HUES48 (cell line): ENCODE measurements at regions not wholly inside any gene's neighbourhood (a gene's known extent, or its start where the extent isn't known, plus 50 kb on each side); places are given as distances from the start of the nearest gene placed in this dataset.
A peak's percentile ranks its signal among the peaks of the same experiment; 100 is the strongest.

Experiments
- H3K27ac ChIP-seq: one replicate; pipeline ENCODE4 v1.7.0; 2013; ENCODE audit warnings: low read depth, low read length, inconsistent platforms
- H3K27me3 ChIP-seq: 2 replicates; pipeline ENCODE4 v1.6.1; 2013; ENCODE audit warnings: mild to moderate bottlenecking, low read length; ENCODE audit not compliant: control insufficient read depth, insufficient read depth
- H3K36me3 ChIP-seq: 2 replicates; pipeline ENCODE4 v1.6.1; 2013; ENCODE audit warnings: low read length; ENCODE audit not compliant: control insufficient read depth, insufficient read depth
- H3K4me1 ChIP-seq: 2 replicates; pipeline ENCODE4 v1.6.1; 2013; ENCODE audit warnings: mild to moderate bottlenecking, low read length; ENCODE audit not compliant: control insufficient read depth, insufficient read depth
- H3K4me3 ChIP-seq: 2 replicates; pipeline ENCODE4 v1.5.1; 2013; ENCODE audit warnings: mild to moderate bottlenecking, low read depth, low read length
- H3K9ac ChIP-seq: 2 replicates; pipeline ENCODE4 v1.6.1; 2013; ENCODE audit warnings: mild to moderate bottlenecking, low read depth, low read length, moderate library complexity
- H3K9me3 ChIP-seq: 2 replicates; pipeline ENCODE4 v1.6.1; 2013; ENCODE audit warnings: low read length; ENCODE audit not compliant: control insufficient read depth, insufficient read depth

DNA sequence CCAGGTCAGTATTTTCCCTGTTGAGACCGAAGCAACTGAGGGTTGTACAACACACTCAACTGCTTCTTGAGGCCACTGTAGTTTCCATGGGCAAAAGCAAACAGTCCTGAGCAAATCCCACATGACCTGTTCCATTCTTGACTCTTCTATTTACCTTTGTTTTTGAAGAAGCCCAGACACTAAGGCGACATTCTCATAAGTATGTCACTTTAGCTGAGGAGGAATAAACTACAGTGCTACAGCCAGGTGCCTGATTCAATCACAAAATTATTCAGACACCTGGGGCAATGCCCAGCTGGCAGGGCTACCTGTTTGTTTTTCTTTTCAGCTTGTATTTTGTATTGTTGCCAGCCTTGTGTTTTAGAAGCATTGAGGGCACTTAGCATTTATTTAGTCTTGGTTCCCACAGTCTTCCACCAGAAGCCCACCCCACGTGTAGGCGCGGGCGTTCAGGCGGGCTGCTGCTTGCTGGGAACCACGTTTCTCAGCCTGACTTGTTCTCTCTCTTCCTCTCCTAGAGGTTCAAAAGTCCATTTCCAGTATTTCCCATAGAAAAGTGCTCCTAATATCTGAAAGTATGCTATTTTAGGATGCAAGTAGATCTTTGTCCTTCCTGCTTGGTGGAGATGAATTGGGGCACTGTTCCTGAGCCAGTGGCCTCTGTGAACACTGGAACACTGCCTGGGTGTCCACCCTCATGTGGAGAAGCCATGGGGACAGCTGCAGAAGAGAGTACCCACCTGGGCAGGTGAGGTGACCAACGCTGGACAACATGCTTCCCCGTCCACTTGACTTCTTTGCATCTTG lies 99.0 kb upstream of the COPS8 start:
- Histone ChIP-seq H3K27ac (no peak overlapping the region), H3K9ac (no peak overlapping the region), H3K27me3 (no peaks in the 10 kb centered on the region), H3K4me3 (no peak overlapping the region), H3K9me3 (no peaks in the 10 kb centered on the region; the same call in 1 of the 2 replicates), H3K36me3 (no peaks in the 10 kb centered on the region), H3K4me1 (no peaks in the 10 kb centered on the region)

DNA sequence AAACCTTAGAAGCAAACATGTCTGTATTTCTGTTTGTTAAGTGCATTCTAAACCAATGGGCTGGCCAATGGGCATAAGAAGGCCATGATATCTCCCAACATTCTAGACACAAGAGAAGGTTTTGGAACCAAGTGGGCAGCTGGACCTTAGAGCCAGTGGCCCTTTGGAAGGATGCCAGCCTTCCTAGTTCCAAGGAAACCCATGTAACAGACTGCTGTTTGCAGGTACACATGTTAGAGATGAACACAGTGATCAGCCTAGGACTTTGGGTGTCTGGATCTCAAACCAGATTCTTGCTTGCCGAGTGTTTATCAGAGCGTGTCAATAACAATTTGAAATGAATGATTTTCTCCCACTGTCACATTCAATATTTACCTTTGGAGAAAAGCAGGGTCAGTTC lies 97.5 kb upstream of the COPS8 start:
- H3K27me3 ChIP-seq, result no peaks in the 10 kb centered on the region; the same call in 1 of the 2 replicates
- H3K4me1 ChIP-seq, result no peaks in the 10 kb centered on the region
- H3K9ac ChIP-seq, result no peak overlapping the region
- H3K4me3 ChIP-seq, result no peak overlapping the region
- H3K27ac ChIP-seq, result no peak overlapping the region
- no peaks in the 10 kb centered on the region for H3K36me3 ChIP-seq
- H3K9me3 ChIP-seq, result no peaks in the 10 kb centered on the region; the same call in 1 of the 2 replicates

DNA sequence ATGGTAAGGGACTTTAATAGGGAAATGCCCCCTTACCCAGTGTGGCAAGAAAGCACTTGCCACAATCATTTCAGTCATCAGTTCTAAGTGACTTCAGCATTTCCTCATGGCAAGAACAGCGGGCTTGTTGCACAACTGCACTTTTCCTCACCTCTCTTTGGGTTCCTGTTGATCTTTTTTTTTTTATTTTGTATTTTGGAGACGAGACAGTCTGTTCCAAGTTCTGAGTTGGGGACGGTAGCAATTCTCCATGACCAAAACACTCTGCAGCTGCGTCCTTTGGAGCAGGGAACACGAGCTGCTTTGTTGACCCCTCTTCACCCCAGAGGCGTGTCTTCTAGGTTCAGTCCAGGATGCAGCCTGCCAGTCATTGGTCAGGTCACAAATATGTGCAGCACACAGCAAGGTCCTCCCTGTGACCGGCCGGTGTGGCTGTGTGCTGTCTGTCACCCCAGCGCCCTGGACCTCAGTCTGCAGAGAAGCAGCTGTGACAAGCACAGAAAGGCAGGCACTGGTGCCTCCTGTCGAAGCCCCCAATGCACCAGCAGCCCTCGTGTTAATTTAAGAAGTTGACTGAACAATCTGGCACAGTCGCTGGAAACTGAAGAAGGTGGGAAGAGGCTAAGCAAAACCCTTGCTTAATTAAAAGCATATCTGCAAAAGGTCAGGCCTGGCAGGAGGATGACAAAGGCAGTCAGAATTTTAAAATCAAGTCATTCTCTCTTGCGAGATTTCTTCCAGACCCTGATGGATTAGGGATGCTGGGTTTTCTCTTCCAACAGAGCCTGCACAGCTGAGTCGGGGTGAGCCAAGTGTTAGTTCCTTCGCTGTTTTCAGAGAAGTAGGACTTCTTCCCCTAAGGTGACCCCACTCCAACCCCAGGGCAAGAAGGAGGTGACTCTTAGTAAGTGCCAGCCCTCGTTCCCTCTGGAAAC lies 96.7 kb upstream of the COPS8 start:
- Histone ChIP-seq H3K27me3 (no peaks in the 10 kb centered on the region; the same call in 1 of the 2 replicates), H3K9ac (no peak overlapping the region), H3K4me3 (no peak overlapping the region), H3K36me3 (no peaks in the 10 kb centered on the region), H3K27ac (no peak overlapping the region), H3K4me1 (no peaks in the 10 kb centered on the region), H3K9me3 (no peaks in the 10 kb centered on the region; the same call in 1 of the 2 replicates)

DNA sequence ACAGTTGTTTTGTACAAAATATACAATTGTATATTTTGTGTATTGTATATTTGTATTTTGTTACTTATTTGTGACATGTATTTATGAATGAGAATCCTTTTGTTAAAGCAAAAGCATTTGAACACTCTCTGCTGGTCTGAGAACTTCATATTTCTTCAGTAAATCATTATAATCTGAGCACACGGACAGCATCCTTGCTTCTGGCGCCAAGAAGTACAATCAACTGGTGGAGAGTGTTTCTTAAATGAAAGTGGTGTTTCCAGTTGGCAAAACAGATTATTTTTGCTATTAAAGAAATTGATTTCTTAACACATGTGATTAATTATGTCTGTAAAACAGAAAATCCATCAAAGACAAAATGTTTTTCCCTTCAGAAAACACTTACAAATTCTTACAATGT lies 95.1 kb upstream of the COPS8 start:
- Histone ChIP-seq H3K36me3 (no peaks in the 10 kb centered on the region), H3K27me3 (no peaks in the 10 kb centered on the region; the same call in 1 of the 2 replicates), H3K4me3 (no peak overlapping the region), H3K9me3 (no peaks in the 10 kb centered on the region), H3K9ac (no peak overlapping the region), H3K27ac (no peak overlapping the region), H3K4me1 (0 out of 2 replicates have a peak, but pooled peaks cover 11% of the 10 kb centered on the region)

DNA sequence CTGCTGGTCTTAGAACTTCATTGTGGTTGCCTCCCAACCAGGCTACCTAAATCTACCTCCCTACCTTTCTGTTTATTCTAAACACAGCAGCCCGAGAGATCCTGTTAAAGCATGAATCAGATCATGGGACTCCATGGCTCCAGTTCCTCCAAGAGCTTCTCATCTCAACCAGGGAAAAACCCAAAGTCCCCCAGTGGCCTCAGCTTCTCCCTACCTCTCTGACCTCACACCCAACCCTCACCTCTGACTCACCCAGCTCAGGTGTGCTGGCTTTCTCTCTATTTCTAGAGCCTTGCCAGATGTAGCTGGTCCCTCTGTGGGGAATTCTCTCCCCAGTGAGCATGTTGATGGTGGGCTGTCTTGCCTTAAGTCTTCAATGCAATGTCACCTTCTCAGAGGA lies 93.8 kb upstream of the COPS8 start:
- Histone ChIP-seq H3K27ac (no peak overlapping the region), H3K9ac (no peak overlapping the region), H3K4me1 (peaks cover 16% of the 10 kb centered on the region; the same call in 1 of the 2 replicates), H3K27me3 (no peaks in the 10 kb centered on the region; the same call in 1 of the 2 replicates), H3K4me3 (no peak overlapping the region), H3K36me3 (no peaks in the 10 kb centered on the region), H3K9me3 (no peaks in the 10 kb centered on the region)

DNA sequence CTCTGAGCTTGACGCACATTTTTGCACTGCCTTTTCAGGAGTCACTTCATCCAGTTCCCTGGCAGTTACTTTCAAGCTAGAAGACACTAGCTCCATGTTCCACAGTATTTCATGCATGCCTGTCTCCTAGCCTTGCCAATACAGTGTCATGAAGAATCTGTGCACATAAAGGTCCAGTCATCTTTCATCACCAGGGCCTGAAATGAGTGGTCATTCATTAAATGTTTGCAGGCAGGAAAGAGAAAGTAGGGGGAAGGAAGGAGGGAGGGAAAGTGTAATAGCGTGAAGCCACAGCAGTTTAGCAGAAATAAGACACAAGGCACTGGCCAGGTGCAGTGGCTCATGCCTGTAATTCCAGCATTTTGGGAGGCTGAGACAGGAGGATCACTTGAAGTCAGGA lies 92.4 kb upstream of the COPS8 start:
- no peak overlapping the region for H3K27ac ChIP-seq
- peaks cover 24% of the 10 kb centered on the region; the same call in 1 of the 2 replicates for H3K4me1 ChIP-seq
- H3K9me3 ChIP-seq, result no peaks in the 10 kb centered on the region
- no peaks in the 10 kb centered on the region for H3K36me3 ChIP-seq
- no peak overlapping the region for H3K9ac ChIP-seq
- H3K27me3 ChIP-seq, result no peaks in the 10 kb centered on the region; the same call in 1 of the 2 replicates
- H3K4me3 ChIP-seq, result no peak overlapping the region

DNA sequence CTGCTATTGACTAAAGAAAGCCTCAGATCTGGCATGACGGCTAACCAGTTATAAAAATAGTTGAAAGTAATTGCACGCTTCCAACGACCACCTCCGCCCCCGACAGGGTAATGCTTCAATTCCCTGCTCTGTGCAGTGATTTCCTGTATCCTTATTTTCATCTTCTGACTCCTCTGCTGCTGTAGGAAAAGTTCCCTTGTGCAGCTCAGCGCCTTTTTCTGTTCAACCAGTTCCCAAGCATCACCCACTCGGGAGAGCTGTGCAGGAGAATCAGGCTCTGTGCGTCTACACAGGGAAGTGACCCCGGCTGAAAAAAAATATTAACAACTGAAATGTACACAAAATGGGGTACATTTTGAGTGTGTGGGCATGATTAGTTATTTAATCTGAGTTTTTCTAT lies 91.3 kb upstream of the COPS8 start:
- H3K9me3 ChIP-seq, result 0 out of 2 replicates have a peak, but pooled peaks cover 3% of the 10 kb centered on the region
- no peak overlapping the region for H3K27ac ChIP-seq
- H3K36me3 ChIP-seq, result no peaks in the 10 kb centered on the region
- no peak overlapping the region for H3K4me3 ChIP-seq
- H3K4me1 ChIP-seq, result peaks cover 32% of the 10 kb centered on the region
- H3K9ac ChIP-seq, result no peak overlapping the region
- no peaks in the 10 kb centered on the region; the same call in 1 of the 2 replicates for H3K27me3 ChIP-seq

DNA sequence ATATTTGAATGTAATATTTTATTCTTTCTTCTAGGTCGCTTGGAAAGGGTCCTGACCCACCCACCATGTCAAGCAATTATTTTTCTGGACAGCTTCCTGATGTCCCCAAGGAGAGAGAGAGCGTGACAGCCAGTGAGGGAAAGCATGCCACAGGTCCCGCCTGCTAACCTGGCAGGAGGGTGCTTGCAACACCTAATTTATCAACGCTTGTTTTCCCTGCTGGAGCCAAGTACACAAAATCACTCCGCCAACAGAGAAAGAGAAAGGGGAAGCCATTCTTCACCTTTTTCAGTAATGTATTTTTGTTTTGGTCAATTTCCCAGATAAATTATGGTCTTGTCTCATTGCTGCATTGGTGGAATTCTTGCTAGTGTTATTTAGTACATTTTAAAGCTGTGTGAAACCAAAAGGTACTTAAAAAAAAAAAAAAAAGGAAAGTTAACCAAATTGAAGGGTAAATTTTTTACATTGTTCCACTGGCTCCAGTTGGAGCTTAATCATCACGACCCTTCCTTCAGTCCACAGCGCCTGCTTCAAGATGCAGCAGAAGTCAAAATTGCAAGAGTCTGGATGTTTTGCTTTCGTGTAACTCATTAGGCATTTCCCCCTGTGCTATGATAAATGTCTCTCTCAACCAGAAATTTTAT lies 88.5 kb upstream of the COPS8 start:
- Histone ChIP-seq H3K36me3 (no peaks in the 10 kb centered on the region), H3K27me3 (no peaks in the 10 kb centered on the region; the same call in 1 of the 2 replicates), H3K4me1 (peaks cover 32% of the 10 kb centered on the region), H3K4me3 (no peak overlapping the region), H3K27ac (no peak overlapping the region), H3K9me3 (peaks cover 14% of the 10 kb centered on the region; the same call in 1 of the 2 replicates), H3K9ac (no peak overlapping the region)

DNA sequence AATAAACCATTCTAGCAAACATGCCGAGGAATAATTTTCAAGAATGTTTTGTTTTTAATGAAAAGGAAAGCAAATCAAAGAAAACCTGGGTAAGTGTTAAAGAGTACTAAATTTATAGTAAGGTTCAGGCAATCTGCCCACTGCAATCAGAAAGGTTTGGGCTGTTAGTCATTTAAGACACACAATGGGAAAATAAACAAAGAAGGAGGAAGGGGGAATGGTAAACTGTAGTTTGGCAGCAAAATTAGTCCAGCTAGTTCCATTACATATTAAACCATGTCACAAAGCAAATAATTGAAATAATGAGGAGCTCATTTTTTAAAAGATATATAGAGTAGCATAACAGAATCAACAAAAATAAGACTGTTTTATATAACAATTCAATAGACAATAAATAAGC lies 87.5 kb upstream of the COPS8 start:
- H3K4me3 ChIP-seq, result no peak overlapping the region
- no peak overlapping the region for H3K27ac ChIP-seq
- peaks cover 14% of the 10 kb centered on the region; the same call in 1 of the 2 replicates for H3K9me3 ChIP-seq
- H3K27me3 ChIP-seq, result no peaks in the 10 kb centered on the region
- H3K4me1 ChIP-seq, result peaks cover 32% of the 10 kb centered on the region
- H3K36me3 ChIP-seq, result no peaks in the 10 kb centered on the region
- H3K9ac ChIP-seq, result no peak overlapping the region

DNA sequence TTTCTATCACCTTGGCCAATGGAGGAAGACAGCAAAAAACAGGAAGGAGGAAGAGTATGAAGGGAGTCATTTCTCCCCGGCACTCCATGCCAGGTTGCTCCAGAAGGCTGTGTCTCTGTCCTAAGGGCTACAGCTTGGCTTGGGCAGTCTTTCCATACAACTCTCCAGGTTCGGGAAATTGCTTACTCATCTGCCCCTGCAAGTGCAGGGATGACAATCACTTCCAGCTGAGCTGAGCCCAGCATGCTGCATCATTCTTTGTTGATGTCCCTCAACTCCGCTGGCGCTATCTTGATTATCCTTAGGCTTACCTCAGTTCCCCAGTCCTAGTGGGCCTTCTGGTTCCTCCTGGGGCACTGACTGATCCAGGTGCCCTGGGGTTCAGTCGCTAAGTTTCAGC lies 86.9 kb upstream of the COPS8 start:
- peaks cover 32% of the 10 kb centered on the region for H3K4me1 ChIP-seq
- peaks cover 14% of the 10 kb centered on the region; the same call in 1 of the 2 replicates for H3K9me3 ChIP-seq
- H3K4me3 ChIP-seq, result no peak overlapping the region
- peak overlapping the region; percentile 44 for H3K27ac ChIP-seq
- no peak overlapping the region for H3K9ac ChIP-seq
- no peaks in the 10 kb centered on the region for H3K36me3 ChIP-seq
- no peaks in the 10 kb centered on the region for H3K27me3 ChIP-seq
